ENCODE measurements at regions not wholly inside any gene's neighbourhood (a gene's known extent, or its start where the extent isn't known, plus 50 kb on each side); places are given as distances from the start of the nearest gene placed in this dataset.

DNA sequence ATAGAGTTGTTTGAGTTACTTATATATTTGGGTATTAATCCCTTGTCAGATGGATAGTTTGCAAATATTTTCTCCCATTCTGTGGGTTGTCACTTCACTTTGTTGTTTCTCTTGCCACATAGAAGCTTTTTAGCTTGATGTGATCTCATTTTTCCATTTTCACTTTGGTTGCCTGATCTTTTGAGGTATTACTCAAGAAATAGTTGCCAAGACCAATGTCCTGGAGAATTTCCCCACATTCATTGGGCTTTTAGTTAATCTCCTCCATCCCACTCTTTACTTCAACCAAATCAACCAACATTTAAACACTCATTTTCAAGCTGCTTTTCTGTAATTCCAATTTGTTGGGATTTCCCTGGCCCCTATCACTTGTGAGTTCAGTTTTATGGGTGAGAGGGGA, 69.0 kb downstream of the LEPR start:
- TF ChIP-seq, protein P1, sequence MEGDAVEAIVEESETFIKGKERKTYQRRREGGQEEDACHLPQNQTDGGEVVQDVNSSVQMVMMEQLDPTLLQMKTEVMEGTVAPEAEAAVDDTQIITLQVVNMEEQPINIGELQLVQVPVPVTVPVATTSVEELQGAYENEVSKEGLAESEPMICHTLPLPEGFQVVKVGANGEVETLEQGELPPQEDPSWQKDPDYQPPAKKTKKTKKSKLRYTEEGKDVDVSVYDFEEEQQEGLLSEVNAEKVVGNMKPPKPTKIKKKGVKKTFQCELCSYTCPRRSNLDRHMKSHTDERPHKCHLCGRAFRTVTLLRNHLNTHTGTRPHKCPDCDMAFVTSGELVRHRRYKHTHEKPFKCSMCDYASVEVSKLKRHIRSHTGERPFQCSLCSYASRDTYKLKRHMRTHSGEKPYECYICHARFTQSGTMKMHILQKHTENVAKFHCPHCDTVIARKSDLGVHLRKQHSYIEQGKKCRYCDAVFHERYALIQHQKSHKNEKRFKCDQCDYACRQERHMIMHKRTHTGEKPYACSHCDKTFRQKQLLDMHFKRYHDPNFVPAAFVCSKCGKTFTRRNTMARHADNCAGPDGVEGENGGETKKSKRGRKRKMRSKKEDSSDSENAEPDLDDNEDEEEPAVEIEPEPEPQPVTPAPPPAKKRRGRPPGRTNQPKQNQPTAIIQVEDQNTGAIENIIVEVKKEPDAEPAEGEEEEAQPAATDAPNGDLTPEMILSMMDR (IDR thresholded peaks at IDR 0.05; ENCODE audit: low read length), result no peak
- no peak for TF ChIP-seq EZH2 (IDR thresholded peaks at IDR 0.05; ENCODE audit: borderline replicate concordance, low read length)
